GM21723 (cell line): ENCODE measurements at regions not wholly inside any gene's neighbourhood (a gene's known extent, or its start where the extent isn't known, plus 50 kb on each side); places are given as distances from the start of the nearest gene placed in this dataset.
"Not testable (repeated sequence)": the region's sequence is repeated elsewhere in the genome, so short reads cannot be mapped to it uniquely, and the experiment has no call there.

ENCODE experiments used
- ATAC-seq: cut with Tn5 transposase; IDR thresholded peaks from one replicate; pipeline ENCODE4 v1.9.1; 2021; ENCODE audit warnings: mild to moderate bottlenecking, moderate library complexity; ENCODE audit not compliant: unreplicated experiment

- ATAC-seq = no peak
These were observed 72.2 kb downstream of the CRLF2 start for GRCh38 chrX:1140236-1140681.

GRCh38 chrX:1139185-1139500, 73.3 kb downstream of the CRLF2 start:
- no peak for ATAC-seq

- no peak for ATAC-seq
These were observed 73.8 kb downstream of the CRLF2 start for GRCh38 chrX:1138476-1139184.

GRCh38 chrX:1137531-1137930, 74.9 kb downstream of the CRLF2 start:
- ATAC-seq = no peak

GRCh38 chrX:1136582-1136981, 75.9 kb downstream of the CRLF2 start:
- ATAC-seq = not testable (repeated sequence)

- ATAC-seq = no peak
These were observed 77.5 kb downstream of the CRLF2 start for GRCh38 chrX:1134976-1135375.

GRCh38 chrX:1134156-1134555, 78.3 kb downstream of the CRLF2 start:
- no peak for ATAC-seq

- ATAC-seq = no peak
These were observed 85.7 kb downstream of the CRLF2 start for GRCh38 chrX:1126738-1127137.

- ATAC-seq = no peak
These were observed 87.9 kb downstream of the CRLF2 start for GRCh38 chrX:1124531-1124930.

- not testable (repeated sequence) for ATAC-seq
These were observed 89.6 kb downstream of the CRLF2 start for GRCh38 chrX:1122851-1123250.

- no peak for ATAC-seq
These were observed 93.2 kb downstream of the CRLF2 start for GRCh38 chrX:1119275-1119674.

GRCh38 chrX:1118572-1119199, 93.8 kb downstream of the CRLF2 start:
- no peak for ATAC-seq

GRCh38 chrX:1115411-1115810, 97.0 kb downstream of the CRLF2 start:
- not testable (repeated sequence) for ATAC-seq

GRCh38 chrX:1112321-1112720, 100.1 kb downstream of the CRLF2 start:
- ATAC-seq = no peak

GRCh38 chrX:1111601-1112300, 100.7 kb downstream of the CRLF2 start:
- ATAC-seq = no peak

- ATAC-seq = no peak
These were observed 102.8 kb downstream of the CRLF2 start for GRCh38 chrX:1109580-1110119.

- ATAC-seq = no peak
These were observed 103.7 kb downstream of the CRLF2 start for GRCh38 chrX:1108501-1109445.

GRCh38 chrX:1106478-1107210, 105.8 kb downstream of the CRLF2 start:
- no peak for ATAC-seq

GRCh38 chrX:1105671-1106419, 106.6 kb downstream of the CRLF2 start:
- no peak for ATAC-seq
